ENCODE measurements at regions not wholly inside any gene's neighbourhood (a gene's known extent, or its start where the extent isn't known, plus 50 kb on each side); places are given as distances from the start of the nearest gene placed in this dataset.
"Not testable (repeated sequence)": the region's sequence is repeated elsewhere in the genome, so short reads cannot be mapped to it uniquely, and the experiment has no call there.

- DNase-seq (ENCODE audit: low spot score in 2 of 2), result no peak
- no peaks in the 10 kb centered on the region for H3K9me3 ChIP-seq
- H3K27ac ChIP-seq, result no peak overlapping the region
- intact Hi-C loops (cut with DNase I; ENCODE audit: low total_unique reads), result no loop called here
- H3K4me3 ChIP-seq, result no peak overlapping the region
- H3K4me1 ChIP-seq, result no peaks in the 10 kb centered on the region
- TF ChIP-seq POLR2AphosphoS5 (IDR thresholded peaks at IDR 0.05) (no peak), CTCF (IDR thresholded peaks at IDR 0.05) (no peak), POLR2A (IDR thresholded peaks at IDR 0.05) (no peak)
- H3K27me3 ChIP-seq, result no peaks in the 10 kb centered on the region
- H3K36me3 ChIP-seq, result no peaks in the 10 kb centered on the region
Observed at GRCh38 chr18:38497266-38497665, 931.7 kb upstream of the CELF4 start.

DNA sequence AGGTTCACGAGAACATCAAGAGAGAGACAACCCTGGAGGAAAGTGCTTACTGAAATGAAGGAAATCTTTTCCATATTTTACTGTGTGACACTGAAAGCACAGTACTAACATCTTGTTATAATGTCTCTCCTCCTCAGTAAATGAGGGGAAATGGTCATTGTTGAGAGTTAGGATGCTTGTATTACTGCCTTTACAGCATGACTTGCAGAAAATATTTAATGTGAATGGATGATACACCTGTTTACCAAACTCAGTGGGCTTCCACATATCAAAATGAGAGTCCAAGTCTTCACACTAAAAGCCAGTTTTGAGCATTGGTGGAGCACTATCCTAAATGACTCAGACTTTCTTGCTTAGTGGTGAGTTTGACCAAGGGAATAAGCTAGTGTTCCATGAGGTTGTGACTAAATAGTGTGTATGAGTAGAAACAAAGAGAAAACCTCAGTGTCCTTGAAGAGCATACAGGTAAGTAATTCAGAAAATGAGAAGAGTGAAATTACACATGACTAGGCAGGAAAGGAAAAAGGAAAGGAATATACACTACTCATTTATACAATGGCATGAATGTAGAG lies 930.7 kb upstream of the CELF4 start:
- Histone ChIP-seq H3K36me3 (no peaks in the 10 kb centered on the region), H3K4me3 (no peak overlapping the region), H3K9me3 (no peaks in the 10 kb centered on the region), H3K27ac (no peak overlapping the region), H3K4me1 (no peaks in the 10 kb centered on the region), H3K27me3 (no peaks in the 10 kb centered on the region)
- DNase-seq (ENCODE audit: low spot score in 2 of 2), result no peak
- TF ChIP-seq POLR2AphosphoS5 (IDR thresholded peaks at IDR 0.05) (no peak), CTCF (IDR thresholded peaks at IDR 0.05) (no peak), POLR2A (IDR thresholded peaks at IDR 0.05) (no peak)
- intact Hi-C loops (cut with DNase I; ENCODE audit: low total_unique reads), result no loop called here

- Histone ChIP-seq H3K4me3 (no peak overlapping the region), H3K36me3 (no peaks in the 10 kb centered on the region), H3K27ac (no peak overlapping the region), H3K9me3 (no peaks in the 10 kb centered on the region), H3K27me3 (no peaks in the 10 kb centered on the region), H3K4me1 (no peaks in the 10 kb centered on the region)
- intact Hi-C loops (cut with DNase I; ENCODE audit: low total_unique reads), result no loop called here
- TF ChIP-seq POLR2AphosphoS5 (IDR thresholded peaks at IDR 0.05), result no peak
- TF ChIP-seq POLR2A (IDR thresholded peaks at IDR 0.05), result no peak
- no peak for TF ChIP-seq CTCF (IDR thresholded peaks at IDR 0.05)
- no peak for DNase-seq (ENCODE audit: low spot score in 2 of 2)
Observed at GRCh38 chr18:38494065-38494464, 928.5 kb upstream of the CELF4 start.

- no peaks in the 10 kb centered on the region for H3K4me1 ChIP-seq
- no peaks in the 10 kb centered on the region for H3K27me3 ChIP-seq
- no peaks in the 10 kb centered on the region for H3K36me3 ChIP-seq
- intact Hi-C loops (cut with DNase I; ENCODE audit: low total_unique reads), result no loop called here
- no peak overlapping the region for H3K4me3 ChIP-seq
- no peaks in the 10 kb centered on the region for H3K9me3 ChIP-seq
- no peak for DNase-seq (ENCODE audit: low spot score in 2 of 2)
- TF ChIP-seq POLR2A (IDR thresholded peaks at IDR 0.05) (no peak), POLR2AphosphoS5 (IDR thresholded peaks at IDR 0.05) (no peak), CTCF (IDR thresholded peaks at IDR 0.05) (no peak)
- H3K27ac ChIP-seq, result no peak overlapping the region
Observed at GRCh38 chr18:38491195-38491594, 925.6 kb upstream of the CELF4 start.

GRCh38 chr18:38489721-38490120 lies 924.1 kb upstream of the CELF4 start:
- H3K27ac ChIP-seq; H3K4me3 ChIP-seq; H3K9me3 ChIP-seq; intact Hi-C loops (cut with DNase I; ENCODE audit: low total_unique reads); H3K4me1 ChIP-seq; DNase-seq (ENCODE audit: low spot score in 2 of 2); H3K36me3 ChIP-seq; H3K27me3 ChIP-seq: not testable (repeated sequence)

DNA sequence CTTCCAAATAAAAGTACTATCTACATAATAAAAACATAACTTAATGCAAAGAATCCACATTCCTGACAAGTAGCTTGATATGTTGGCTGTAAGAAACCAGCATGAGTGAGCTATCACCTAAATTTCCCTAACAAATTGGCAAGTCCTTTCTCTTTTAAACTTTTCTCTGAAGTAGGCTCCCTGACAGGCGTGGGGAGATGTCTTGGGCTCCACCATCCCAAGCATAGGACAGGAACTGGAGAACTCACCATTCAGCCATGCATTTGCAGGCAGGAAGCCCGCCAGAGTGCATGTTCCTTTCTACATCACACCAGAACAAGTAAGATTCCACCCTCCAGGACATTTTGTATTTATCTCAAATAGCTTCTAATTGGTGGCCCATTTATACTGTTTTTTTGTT lies 921.9 kb upstream of the CELF4 start:
- H3K36me3 ChIP-seq, result no peaks in the 10 kb centered on the region
- no peaks in the 10 kb centered on the region for H3K4me1 ChIP-seq
- no peak for DNase-seq (ENCODE audit: low spot score in 2 of 2)
- intact Hi-C loops (cut with DNase I; ENCODE audit: low total_unique reads), result no loop called here
- no peak overlapping the region for H3K4me3 ChIP-seq
- no peak overlapping the region for H3K27ac ChIP-seq
- H3K9me3 ChIP-seq, result no peaks in the 10 kb centered on the region
- H3K27me3 ChIP-seq, result no peaks in the 10 kb centered on the region
- no peak for TF ChIP-seq CTCF (IDR thresholded peaks at IDR 0.05)
- TF ChIP-seq POLR2A (IDR thresholded peaks at IDR 0.05), result no peak
- no peak for TF ChIP-seq POLR2AphosphoS5 (IDR thresholded peaks at IDR 0.05)
